Renal cortex interstitium (tissue), 11 donors: ENCODE measurements at regions not wholly inside any gene's neighbourhood (a gene's known extent, or its start where the extent isn't known, plus 50 kb on each side); places are given as distances from the start of the nearest gene placed in this dataset.

Experiments used
- DNase-seq, 11 donors: peaks; one replicate each; pipeline ENCODE4 v3.0.0-alpha.2; 2013; ENCODE audit warnings: low read depth in 9 of 11, low spot score in 4 of 11; ENCODE audit errors: extremely low read depth in 1 of 11

DNA sequence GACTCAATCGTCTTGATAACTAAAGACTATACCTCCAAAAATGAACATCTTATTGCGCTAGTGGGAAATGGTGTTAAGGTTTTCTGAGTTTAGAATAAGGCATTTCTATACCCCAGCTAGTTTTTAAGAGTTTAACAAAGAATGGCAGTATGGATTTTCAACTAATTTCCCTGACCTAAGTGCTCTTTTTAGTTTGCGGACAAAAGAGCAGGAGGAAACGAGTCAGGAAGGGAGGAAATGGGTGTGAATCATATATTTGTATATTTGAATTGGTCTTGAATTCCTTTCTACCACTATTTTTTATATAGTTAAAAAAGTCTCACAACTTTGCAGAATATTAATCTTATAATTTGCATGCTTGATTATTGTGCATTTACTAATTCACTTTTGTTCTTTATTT lies 516.3 kb upstream of the ZNF608 start:
- DNase-seq = no peak

DNA sequence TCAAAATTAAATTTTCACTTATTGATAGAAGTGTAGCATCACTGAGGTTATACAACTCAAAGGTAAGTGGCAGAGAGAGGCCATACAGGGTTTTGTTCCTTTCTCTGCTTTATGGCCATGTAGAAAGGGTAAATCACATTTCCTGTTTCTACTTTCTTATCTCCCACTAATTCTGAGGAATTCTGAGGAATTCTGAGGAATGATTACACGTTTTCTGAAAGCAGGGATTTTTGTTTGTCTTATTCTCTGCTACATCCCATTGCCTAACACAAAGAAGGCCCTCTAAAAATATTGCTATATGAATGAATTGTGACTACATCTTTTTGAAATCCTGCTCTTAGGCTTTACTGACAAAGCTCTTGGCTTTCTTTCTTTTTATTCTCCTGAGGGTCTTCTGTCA lies 516.9 kb upstream of the ZNF608 start:
- DNase-seq = no peak

DNA sequence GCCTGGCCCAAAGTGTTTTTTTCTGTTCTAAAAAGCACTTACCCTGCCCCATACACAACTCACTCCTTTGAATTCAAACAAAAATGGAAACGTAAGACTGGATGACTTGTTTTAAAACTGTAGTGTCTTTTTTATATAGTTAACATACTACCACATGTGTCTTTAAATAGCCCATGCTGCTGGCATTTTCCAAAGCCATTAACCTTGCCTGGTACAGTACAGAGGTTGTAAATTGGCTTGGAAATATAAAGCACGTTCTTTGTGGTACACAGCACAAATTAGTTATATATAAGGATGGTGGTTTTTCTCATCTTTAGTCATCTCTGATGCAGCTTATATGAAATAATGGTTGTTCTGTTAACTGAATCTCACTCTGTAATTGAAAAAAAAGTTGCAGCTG lies 519.7 kb upstream of the ZNF608 start:
- DNase-seq = no peak

DNA sequence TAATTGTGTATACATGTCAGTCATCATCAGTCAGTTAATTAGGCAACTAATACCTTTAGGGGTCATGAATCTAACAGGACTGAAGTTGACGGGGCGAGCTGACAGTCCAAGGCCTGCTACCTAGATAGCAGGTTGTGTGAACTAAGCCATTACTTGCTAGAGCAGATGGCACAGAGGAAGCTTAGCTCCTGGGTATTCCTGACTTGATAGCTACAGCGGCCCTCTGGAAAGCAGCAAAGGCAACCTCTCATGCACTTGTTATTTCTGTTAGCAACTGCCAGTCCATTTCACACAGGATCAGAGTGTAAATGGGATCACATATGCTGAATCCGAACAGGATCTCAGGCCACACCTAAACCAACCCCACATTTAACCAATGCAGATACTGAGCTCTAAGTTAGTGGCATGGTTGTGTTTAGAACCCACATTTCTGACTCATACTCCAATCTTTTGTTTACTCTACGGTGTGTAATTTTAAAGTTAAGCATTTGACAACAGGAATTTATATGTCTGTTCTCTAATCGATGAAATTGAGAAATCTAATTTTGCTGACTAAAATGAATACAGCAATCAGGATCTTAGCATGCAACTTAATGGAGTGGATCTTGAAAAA lies 521.3 kb upstream of the ZNF608 start:
- no peak for DNase-seq

DNA sequence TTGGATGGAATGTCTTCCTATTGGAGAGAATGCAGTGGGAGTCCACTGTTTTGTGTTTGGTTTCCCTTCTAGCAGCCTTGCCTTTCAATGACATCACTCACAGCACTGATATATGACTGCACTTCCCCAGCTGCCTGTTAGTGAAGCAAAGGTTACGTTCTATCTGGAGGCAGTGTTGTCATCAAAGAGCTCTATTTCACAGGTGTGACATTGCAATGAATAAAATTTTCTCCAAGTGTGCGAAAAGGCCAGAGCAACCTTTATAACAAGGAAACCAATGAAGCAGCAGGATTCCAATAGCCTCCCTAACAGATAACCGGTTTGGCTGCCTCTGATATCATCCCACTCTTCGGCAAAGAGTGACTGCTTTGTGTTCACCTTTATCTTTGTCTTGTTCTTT lies 523.5 kb upstream of the ZNF608 start:
- DNase-seq = peak in 3 of 11 donors; percentile 15 to 28 (median 20)

DNA sequence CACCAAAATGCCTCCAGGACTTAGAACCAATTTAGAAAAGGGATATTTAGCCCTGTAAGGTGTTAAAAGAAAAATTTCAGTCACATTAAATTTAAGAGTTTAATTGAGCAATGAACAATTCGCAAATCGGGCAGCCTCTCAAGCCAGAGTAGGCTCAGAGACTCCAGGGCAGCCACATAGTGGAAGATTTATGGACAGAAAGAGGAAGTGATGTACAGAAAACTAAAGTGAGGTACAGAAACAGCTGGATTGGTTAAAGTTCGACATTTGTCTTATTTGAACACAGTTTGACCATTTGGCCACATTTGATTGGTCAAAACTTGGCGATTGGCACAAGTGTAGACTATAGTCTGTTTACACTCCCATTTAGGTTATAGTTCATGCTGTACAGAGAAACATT lies 525.9 kb upstream of the ZNF608 start:
- DNase-seq = no peak

DNA sequence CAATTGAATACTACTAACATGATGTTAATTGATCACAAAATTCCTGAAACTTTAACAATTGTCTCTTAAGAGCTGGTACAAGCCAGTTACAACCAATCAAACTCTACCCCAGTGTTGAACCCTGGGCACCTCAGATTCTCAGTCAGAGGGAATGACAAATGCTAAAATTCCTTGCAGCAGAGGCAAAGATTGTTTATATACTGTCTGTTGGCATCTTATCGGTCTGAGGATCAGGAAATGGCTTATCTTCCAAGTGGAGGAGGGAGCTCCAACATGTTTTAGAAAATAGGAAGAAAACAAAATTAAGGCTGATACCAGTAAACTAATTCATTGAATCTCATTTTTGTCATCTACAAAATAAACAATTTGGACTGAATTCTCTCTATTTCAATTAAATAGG lies 527.8 kb upstream of the ZNF608 start:
- DNase-seq = no peak

DNA sequence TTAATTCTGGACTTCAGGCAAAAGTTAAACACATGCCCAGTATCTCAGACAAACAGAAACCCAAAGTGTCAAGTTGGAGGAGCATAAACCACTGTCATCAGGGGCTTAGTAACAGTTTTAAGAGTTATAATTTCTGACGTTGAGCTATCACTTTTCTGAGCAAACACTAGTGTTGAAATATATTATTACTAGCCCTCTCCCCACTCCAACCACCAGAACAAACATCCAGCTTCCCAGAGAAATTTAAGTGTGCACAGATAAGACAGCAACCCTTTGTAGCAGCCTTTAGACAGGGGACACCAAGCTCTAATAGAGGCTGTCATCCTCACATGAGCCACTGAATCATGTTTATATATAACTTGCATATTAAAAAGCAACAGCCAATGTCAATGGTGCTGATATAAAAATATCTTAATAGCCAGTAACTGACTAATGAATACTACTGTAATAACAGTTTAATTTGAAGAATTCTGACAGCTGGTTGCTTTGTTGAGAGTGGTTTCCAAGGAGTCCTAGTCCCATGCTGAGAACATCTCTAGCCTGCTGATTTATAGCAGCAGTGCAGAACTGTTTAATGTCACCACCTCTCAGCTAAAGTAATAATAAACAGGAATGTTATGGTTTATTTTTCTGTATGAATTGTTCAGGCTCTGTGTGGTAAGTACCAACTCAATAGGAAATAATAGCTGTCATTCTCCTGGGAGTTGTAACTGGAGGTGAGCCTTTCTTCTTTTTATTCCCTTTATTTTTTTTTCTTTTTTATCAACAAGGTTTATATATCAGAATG lies 528.7 kb upstream of the ZNF608 start:
- DNase-seq = no peak

DNA sequence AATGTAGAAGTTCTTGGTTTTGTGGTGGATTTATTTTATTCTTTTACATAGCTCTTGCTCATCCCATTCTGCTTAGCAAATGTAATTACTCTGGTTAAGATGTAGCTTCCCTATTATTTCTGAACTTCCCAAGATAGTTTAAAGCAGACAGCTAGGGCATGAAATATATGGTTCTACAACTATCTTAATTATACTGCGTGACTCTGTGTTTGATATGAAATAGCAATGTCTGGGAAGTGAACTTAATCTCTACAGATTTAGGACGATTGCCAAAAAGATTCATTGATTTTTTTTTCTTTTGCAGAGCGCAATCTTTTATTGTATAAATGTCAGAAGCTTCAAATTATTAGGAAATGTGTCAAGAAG lies 529.3 kb upstream of the ZNF608 start:
- DNase-seq = no peak

DNA sequence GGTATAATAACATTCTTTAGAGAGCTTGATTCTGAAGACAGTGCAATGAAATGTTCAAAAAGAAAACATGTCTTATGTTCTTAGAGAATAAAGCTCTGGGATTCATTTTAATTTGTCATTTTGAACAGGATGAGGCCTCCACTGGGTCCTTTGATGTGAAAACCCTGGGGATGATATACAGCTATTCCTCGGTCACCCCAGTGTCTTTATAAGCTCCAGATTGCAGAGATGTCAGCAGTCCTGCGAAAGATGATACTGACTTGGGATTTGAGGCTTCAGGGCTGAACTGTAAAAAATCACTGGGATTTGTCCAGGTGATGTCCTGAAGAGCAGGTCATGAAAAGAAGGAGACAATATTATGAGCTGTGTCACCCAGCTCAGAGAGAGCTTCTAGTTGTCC lies 529.7 kb upstream of the ZNF608 start:
- peak in 1 of 11 donors; percentile 28 for DNase-seq

DNA sequence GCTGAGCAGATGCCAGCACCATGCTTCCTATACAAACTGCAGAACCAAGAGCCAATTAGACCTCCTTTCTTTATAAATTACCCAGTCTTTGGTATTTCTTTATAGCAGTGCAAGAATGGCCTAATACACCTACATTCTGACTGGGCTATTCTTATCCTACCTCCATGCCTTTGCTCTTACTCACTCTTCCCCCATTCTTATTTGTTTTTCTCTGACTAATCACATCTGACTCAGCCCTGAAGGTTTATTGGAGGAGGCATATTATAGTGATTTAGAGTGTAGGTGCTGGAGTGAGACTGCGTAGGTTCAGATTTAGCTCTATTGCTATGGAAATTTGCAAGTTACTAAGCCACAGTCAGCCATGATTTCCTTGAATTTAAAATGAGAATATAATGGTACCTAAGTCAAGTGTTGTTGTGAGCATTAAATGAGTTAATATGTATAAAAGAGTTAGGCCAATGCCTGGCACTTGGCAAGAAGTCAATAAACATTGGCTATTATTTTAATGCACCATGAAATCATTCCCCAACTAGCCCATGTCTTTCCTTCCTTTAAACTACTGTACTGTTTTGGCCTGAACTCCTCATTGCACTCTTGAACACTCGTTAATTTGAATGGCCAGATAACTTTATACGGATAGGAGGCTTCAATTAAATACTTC lies 531.2 kb upstream of the ZNF608 start:
- no peak for DNase-seq

DNA sequence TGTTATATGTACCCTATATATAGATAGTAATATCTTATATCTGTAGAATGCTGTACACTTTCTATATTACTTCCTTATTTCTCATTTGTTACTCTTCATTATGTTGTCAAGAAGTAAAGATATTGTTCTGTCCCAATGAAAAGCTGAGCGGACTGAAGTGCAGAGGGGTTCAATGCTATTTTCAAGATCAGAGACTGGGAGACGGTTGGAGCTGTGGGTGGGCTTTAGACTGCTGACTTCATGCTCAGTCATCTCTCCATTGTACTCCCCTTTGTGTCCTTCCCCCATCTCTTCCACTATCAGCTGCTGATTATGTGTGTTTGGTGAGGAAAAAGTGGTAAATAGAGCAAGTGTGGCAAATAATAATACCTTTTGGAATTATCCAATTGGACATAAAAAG lies 532.3 kb upstream of the ZNF608 start:
- no peak for DNase-seq

DNA sequence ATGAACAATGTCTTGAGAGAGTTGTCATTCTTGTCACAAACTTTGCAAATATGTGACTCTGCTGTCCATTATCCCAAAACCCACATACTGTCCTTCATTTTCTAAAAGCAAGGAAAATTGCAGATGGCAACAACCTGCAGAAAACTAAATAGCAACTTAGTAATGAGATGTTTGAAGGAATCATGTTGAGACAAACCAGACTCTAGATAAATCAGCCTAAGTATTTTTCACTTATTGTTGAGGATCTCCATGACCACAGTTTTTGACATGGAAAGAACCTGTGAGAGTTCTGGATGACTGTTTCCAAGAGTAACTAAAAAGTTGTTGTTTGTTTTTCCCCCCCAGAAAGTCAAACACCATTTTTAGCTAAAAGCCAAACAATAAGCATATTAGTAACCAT lies 535.2 kb upstream of the ZNF608 start:
- DNase-seq = no peak

DNA sequence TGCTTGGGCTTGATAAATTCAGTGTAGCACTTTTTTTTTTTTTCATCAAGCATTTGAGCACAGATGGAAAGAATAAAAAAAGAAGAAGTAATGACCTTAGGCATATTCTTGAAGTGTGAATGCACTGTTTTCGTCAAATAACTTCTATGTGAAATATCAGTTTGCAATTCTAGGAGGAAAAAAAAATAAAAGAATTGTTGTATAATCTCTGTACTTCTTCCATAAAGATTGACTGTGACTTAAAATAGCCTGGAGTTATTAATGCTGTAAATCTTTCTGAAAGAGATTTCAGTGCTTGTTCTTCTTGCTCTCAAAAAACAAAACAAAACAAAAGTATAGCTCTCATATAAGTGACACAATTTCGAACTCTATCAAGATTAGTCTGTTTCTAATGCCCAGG lies 536.9 kb upstream of the ZNF608 start:
- no peak for DNase-seq

DNA sequence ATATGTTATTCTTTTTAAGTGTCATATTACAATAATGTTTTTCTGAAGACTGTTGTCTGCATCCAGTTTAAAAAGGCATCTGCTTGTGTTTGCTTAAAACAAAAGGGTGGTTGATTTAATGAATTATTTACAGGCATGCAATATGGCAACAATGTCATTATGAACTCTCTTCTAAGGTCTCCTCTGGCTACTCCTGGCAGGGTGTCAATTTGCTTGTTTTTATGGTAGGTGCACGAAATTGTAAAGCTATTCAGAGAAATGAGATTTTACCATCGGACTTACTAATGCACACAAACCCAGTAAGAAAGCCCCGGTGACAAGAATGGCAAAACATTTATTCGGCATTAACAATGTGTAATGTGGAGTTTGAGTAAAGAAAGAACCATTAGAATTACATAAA lies 539.8 kb upstream of the ZNF608 start:
- no peak for DNase-seq

DNA sequence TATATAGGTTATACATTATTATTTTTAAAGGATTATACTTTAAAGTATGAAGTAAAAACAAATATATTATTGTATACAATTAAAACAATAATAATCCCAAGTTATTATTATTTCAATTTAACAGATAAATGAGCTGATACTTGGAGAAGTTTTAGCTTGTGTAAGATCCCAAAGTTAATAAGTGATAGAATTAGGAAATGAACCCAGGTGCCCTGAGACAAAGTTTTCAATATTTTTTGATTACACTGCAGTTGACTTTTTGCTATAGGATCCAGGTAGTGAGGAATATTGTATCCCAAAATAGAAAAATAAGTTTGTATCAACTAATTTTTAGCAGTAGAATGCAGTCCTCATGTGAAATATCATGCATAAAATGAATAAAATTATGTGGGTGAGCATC lies 543.2 kb upstream of the ZNF608 start:
- DNase-seq = no peak

DNA sequence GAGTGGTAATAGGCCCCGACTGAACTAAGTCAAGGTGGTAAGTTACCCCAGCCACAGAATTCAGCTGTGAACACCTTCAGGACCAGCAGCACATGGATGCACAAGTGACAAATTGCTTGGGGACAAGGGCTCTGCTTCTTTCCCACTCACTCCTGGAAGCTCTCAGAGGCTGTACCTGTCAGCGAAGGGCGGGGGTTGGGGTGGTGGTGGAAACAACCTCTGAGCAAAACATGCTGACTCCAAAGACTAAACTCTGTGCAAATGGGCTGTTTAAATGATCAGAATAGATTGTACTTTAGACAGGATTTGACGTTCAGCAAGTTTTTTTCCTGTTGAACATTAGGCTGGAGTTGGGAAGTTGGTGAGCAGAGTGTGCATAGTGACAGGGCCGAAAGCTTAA lies 544.5 kb upstream of the ZNF608 start:
- no peak for DNase-seq

DNA sequence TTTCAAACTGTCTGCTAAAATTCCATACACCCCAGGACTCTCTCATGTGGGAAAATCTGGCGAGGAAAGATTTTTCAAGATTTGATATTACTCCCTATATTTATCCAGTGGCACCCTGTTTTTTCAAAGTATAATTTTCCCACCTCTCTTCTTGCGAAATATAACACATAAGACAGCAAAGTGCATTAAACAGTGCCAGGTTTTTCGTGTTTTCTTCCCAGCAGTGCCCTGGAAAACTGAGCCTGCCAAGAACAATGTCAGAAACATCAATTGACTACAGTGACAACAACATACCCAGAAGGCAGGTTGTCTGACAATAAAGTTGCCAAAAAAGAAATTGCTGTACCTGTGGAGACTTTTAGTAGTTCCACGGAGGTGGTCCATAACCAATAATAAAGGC lies 545.0 kb upstream of the ZNF608 start:
- DNase-seq = no peak

DNA sequence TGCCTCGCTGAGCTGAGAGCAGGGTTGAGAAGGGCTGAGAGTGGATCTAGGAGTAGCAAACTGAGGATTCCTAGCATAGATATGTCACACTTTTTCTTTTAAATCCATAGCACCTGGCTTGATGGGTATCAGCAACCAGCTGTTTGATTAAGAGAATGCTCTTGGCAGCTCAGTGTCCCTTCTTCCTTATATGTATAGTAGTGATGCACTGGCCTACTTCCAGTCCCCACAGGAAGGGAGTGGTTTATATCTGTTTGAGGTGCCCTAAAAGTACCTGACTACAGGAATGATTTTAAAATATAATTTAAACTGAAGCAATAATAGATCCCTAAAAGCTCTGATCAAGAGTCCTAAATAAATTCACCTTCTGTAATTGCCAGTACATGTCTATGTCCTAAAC lies 546.8 kb upstream of the ZNF608 start:
- no peak for DNase-seq

DNA sequence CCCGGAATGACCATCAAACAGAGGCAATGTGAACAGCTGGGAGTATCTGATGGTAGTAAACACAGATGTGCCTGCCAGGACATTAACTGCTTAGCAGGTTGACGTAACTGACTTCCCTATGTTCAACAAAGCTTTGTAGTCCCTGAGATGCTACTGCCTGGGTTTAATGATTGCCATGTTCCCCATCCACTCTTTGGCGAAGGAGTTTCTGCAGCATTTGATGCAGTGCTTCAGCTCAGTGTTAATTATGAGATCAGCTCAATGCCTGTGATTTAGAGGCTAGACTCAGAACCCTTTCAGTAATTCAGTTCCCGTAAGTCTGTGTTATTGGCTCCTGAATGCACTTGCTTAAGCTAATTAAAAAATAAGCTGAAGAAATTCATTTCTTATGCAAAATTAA lies 547.3 kb upstream of the ZNF608 start:
- no peak for DNase-seq

DNA sequence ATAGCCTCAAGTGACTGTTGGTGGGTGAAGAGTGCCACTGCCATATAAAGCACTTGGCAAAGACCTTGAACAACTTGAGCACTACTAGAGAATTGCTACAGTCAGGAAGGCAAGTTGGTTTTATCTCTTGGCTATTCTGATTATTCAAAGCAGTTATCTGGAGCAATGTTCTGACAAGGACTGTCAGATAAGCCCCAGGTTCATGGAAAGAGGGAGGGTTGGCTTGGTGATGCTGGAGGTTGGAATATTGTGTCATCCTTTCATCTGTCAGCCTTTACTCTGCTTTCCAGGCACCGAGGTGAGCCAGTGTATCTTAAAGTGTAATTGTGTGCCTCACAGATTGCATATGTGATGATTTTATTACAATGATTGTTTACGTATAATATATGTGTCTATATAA lies 548.4 kb upstream of the ZNF608 start:
- DNase-seq = no peak
